ENCODE measurements at regions not wholly inside any gene's neighbourhood (a gene's known extent, or its start where the extent isn't known, plus 50 kb on each side); places are given as distances from the start of the nearest gene placed in this dataset.

- Histone ChIP-seq H3K27me3 (ENCODE audit: control insufficient read depth, insufficient read depth, low read length, poor library complexity, severe bottlenecking) (no peaks in the 10 kb centered on the region), H3K27ac (ENCODE audit: low read depth, low read length) (no peak overlapping the region), H3K9me3 (ENCODE audit: control insufficient read depth, low read length) (peaks cover 12% of the 10 kb centered on the region), H3K36me3 (ENCODE audit: control insufficient read depth, insufficient read depth, low read length) (no peaks in the 10 kb centered on the region), H3K9ac (ENCODE audit: extremely low read depth, low read length, poor library complexity, severe bottlenecking) (no peak overlapping the region), H3K4me1 (ENCODE audit: control insufficient read depth, insufficient read depth, low read length) (no peaks in the 10 kb centered on the region), H3K4me3 (ENCODE audit: low read length) (no peak overlapping the region)
- no peak for DNase-seq
- Mint-ChIP-seq H3K4me3 (no peak overlapping the region), H3K9me3 (peaks cover 12% of the 10 kb centered on the region), H3K36me3 (ENCODE audit: low read depth) (no peaks in the 10 kb centered on the region), H3K27me3 (ENCODE audit: insufficient read depth) (peaks cover 22% of the 10 kb centered on the region), H3K27ac (no peak overlapping the region), H3K4me1 (peaks cover 10% of the 10 kb centered on the region)
- no peak for TF ChIP-seq CTCF (conservative IDR thresholded peaks at IDR 0.05)
- 79 to 100% methylated on average over 4 to 6 of the region's 6 CpGs for WGBS, 2 experiments (ENCODE audit: insufficient coverage in 1 of 2, insufficient read length in 1 of 2)
These were observed 255.5 kb downstream of the EFCAB11 start for GRCh38 chr14:89699071-89699470.

- no peak for TF ChIP-seq CTCF (conservative IDR thresholded peaks at IDR 0.05)
- H3K27me3 Mint-ChIP-seq (ENCODE audit: insufficient read depth), result peaks cover 8% of the 10 kb centered on the region
- Histone ChIP-seq H3K9ac (ENCODE audit: extremely low read depth, low read length, poor library complexity, severe bottlenecking) (no peak overlapping the region), H3K36me3 (ENCODE audit: control insufficient read depth, insufficient read depth, low read length) (no peaks in the 10 kb centered on the region), H3K27me3 (ENCODE audit: control insufficient read depth, insufficient read depth, low read length, poor library complexity, severe bottlenecking) (no peaks in the 10 kb centered on the region), H3K4me1 (ENCODE audit: control insufficient read depth, insufficient read depth, low read length) (no peaks in the 10 kb centered on the region), H3K4me3 (ENCODE audit: low read length) (no peak overlapping the region), H3K9me3 (ENCODE audit: control insufficient read depth, low read length) (peaks cover 12% of the 10 kb centered on the region), H3K27ac (ENCODE audit: low read depth, low read length) (no peak overlapping the region)
- H3K9me3 Mint-ChIP-seq, result peaks cover 10% of the 10 kb centered on the region
- 94 to 96% methylated on average over 7 to 8 of the region's 8 CpGs for WGBS, 2 experiments (ENCODE audit: insufficient coverage in 1 of 2, insufficient read length in 1 of 2)
- DNase-seq, result no peak
- H3K27ac Mint-ChIP-seq, result no peak overlapping the region
- no peak overlapping the region for H3K4me3 Mint-ChIP-seq
- H3K36me3 Mint-ChIP-seq (ENCODE audit: low read depth), result no peaks in the 10 kb centered on the region
- H3K4me1 Mint-ChIP-seq, result peaks cover 10% of the 10 kb centered on the region
These were observed 257.1 kb downstream of the EFCAB11 start for GRCh38 chr14:89697281-89698060.

- Histone ChIP-seq H3K4me1 (ENCODE audit: control insufficient read depth, insufficient read depth, low read length) (no peaks in the 10 kb centered on the region), H3K4me3 (ENCODE audit: low read length) (no peak overlapping the region), H3K36me3 (ENCODE audit: control insufficient read depth, insufficient read depth, low read length) (no peaks in the 10 kb centered on the region), H3K9me3 (ENCODE audit: control insufficient read depth, low read length) (peaks cover 12% of the 10 kb centered on the region), H3K9ac (ENCODE audit: extremely low read depth, low read length, poor library complexity, severe bottlenecking) (no peak overlapping the region), H3K27me3 (ENCODE audit: control insufficient read depth, insufficient read depth, low read length, poor library complexity, severe bottlenecking) (no peaks in the 10 kb centered on the region), H3K27ac (ENCODE audit: low read depth, low read length) (no peak overlapping the region)
- Mint-ChIP-seq H3K36me3 (ENCODE audit: low read depth) (no peaks in the 10 kb centered on the region), H3K27ac (no peak overlapping the region), H3K4me1 (peaks cover 5% of the 10 kb centered on the region), H3K4me3 (no peak overlapping the region), H3K27me3 (ENCODE audit: insufficient read depth) (no peaks in the 10 kb centered on the region), H3K9me3 (peaks cover 10% of the 10 kb centered on the region)
- no peak for TF ChIP-seq CTCF (conservative IDR thresholded peaks at IDR 0.05)
- 92% methylated on average over 2 of the region's 2 CpGs; no CpG with 5 or more reads in 1 of the 2 experiments for WGBS, 2 experiments (ENCODE audit: insufficient coverage in 1 of 2, insufficient read length in 1 of 2)
- no peak for DNase-seq
These were observed 258.7 kb downstream of the EFCAB11 start for GRCh38 chr14:89695846-89696245.
